HEK293T (cell line): ENCODE measurements at regions not wholly inside any gene's neighbourhood (a gene's known extent, or its start where the extent isn't known, plus 50 kb on each side); places are given as distances from the start of the nearest gene placed in this dataset.

Source experiments
- CTCF ChIA-PET: fragments of 350-600 bp; formaldehyde crosslinking; extraction: SDS; loops from one replicate; lab custom pipeline; 2021; ENCODE audit warnings: antibody characterized with exemption, inconsistent platforms; lab: Yijun Ruan, JAX
- POLR2A ChIA-PET: fragments of 350-600 bp; formaldehyde crosslinking; extraction: SDS; loops from one replicate; lab custom pipeline; 2020; ENCODE audit warnings: antibody characterized with exemption, inconsistent platforms; lab: Yijun Ruan, JAX
- DNase-seq: peaks from one replicate; pipeline ENCODE4 v3.0.0; 2012; ENCODE audit warnings: mixed read lengths; ENCODE audit errors: extremely low spot score
- ARNT ChIP-seq: fragments of 450-650 bp; IDR thresholded peaks from 2 replicates; pipeline ENCODE4 v1.6.1; 2017; ENCODE audit warnings: mild to moderate bottlenecking
- BHLHE40 ChIP-seq: fragments of 450-650 bp; IDR thresholded peaks from 2 replicates; pipeline ENCODE4 v1.6.1; 2016; ENCODE audit warnings: mild to moderate bottlenecking, moderate library complexity, borderline replicate concordance
- CTBP1 ChIP-seq: fragments of 450-650 bp; IDR thresholded peaks from 2 replicates; pipeline ENCODE4 v1.6.1; 2016; ENCODE audit warnings: borderline replicate concordance
- ELF4 ChIP-seq: fragments of 450-650 bp; IDR thresholded peaks from 2 replicates; pipeline ENCODE4 v1.6.1; 2017; ENCODE audit warnings: antibody characterized with exemption
- FOXA1 ChIP-seq: fragments of 450-650 bp; IDR thresholded peaks from 2 replicates; pipeline ENCODE4 v1.6.1; 2016; ENCODE audit warnings: mild to moderate bottlenecking
- FOXK2 ChIP-seq: fragments of 450-650 bp; IDR thresholded peaks from 2 replicates; pipeline ENCODE4 v1.6.1; 2016; ENCODE audit warnings: mild to moderate bottlenecking
- FOXM1 ChIP-seq: fragments of 450-650 bp; IDR thresholded peaks from 2 replicates; pipeline ENCODE4 v1.6.1; 2017; ENCODE audit warnings: mild to moderate bottlenecking, borderline replicate concordance
- HDGF ChIP-seq: fragments of 450-650 bp; IDR thresholded peaks from 2 replicates; pipeline ENCODE4 v1.6.1; 2017; ENCODE audit warnings: antibody characterized with exemption, borderline replicate concordance
- L3MBTL2 ChIP-seq: fragments of 450-650 bp; conservative IDR thresholded peaks from 2 replicates; pipeline ENCODE4 v1.6.1; 2016; ENCODE audit warnings: mild to moderate bottlenecking
- LEF1 ChIP-seq: fragments of 450-650 bp; IDR thresholded peaks from 2 replicates; pipeline ENCODE4 v1.6.1; 2017; ENCODE audit warnings: mild to moderate bottlenecking, borderline replicate concordance
- NFRKB ChIP-seq: fragments of 450-650 bp; IDR thresholded peaks from 2 replicates; pipeline ENCODE4 v1.6.1; 2016; ENCODE audit warnings: mild to moderate bottlenecking, moderate library complexity
- PKNOX1 ChIP-seq: fragments of 450-650 bp; IDR thresholded peaks from 2 replicates; pipeline ENCODE4 v1.6.1; 2016
- SP1 ChIP-seq: fragments of 450-650 bp; IDR thresholded peaks from 2 replicates; pipeline ENCODE4 v1.6.1; 2017
- SUZ12 ChIP-seq: fragments of 450-650 bp; IDR thresholded peaks from 2 replicates; pipeline ENCODE4 v1.6.1; 2016; ENCODE audit warnings: mild to moderate bottlenecking
- TARDBP ChIP-seq: fragments of 450-650 bp; IDR thresholded peaks from 2 replicates; pipeline ENCODE4 v1.6.1; 2016
- ZNF384 ChIP-seq: fragments of 450-650 bp; IDR thresholded peaks from 2 replicates; pipeline ENCODE4 v1.6.1; 2016

GRCh38 chr9:20212806-20213205 is 409.5 kb downstream of the MLLT3 start:
- TF ChIP-seq SP1 (no peak), FOXA1 (no peak), SUZ12 (no peak), PKNOX1 (no peak), ARNT (no peak), FOXM1 (no peak), ZNF384 (no peak), L3MBTL2 (no peak), BHLHE40 (no peak), LEF1 (no peak), FOXK2 (no peak), HDGF (no peak), TARDBP (no peak), NFRKB (no peak), ELF4 (no peak), CTBP1 (no peak)
- CTCF ChIA-PET, result no interaction called here

GRCh38 chr9:20209391-20210340 is 412.6 kb downstream of the MLLT3 start:
- CTCF ChIA-PET, result no interaction called here
- TF ChIP-seq TARDBP (no peak), HDGF (no peak), L3MBTL2 (no peak), FOXK2 (no peak), ELF4 (no peak), NFRKB (no peak)
- DNase-seq, result no peak
- POLR2A ChIA-PET, result no interaction called here

More at GRCh38 chr9:20212806-20213205, 409.5 kb downstream of the MLLT3 start:
- no peak for DNase-seq
- POLR2A ChIA-PET, result no interaction called here

- CTCF ChIA-PET, result no interaction called here
- POLR2A ChIA-PET, result no interaction called here
- TF ChIP-seq PKNOX1, result peak; percentile 92
- no peak for TF ChIP-seq TARDBP
- no peak for DNase-seq
Observed at GRCh38 chr9:20208961-20209371, 413.3 kb downstream of the MLLT3 start.

GRCh38 chr9:20208226-20208625 is 414.1 kb downstream of the MLLT3 start:
- DNase-seq, result no peak
- ChIA-PET CTCF (no interaction called here), POLR2A (no interaction called here)
- TF ChIP-seq BHLHE40 (no peak), CTBP1 (no peak), FOXA1 (no peak), TARDBP (no peak), SUZ12 (no peak), NFRKB (no peak), ZNF384 (no peak), ELF4 (no peak), FOXM1 (no peak), ARNT (no peak), HDGF (no peak), FOXK2 (no peak), L3MBTL2 (no peak), PKNOX1 (no peak)

GRCh38 chr9:20207176-20207575 is 415.1 kb downstream of the MLLT3 start:
- ChIA-PET POLR2A (no interaction called here), CTCF (no interaction called here)
- no peak for TF ChIP-seq LEF1
- TF ChIP-seq BHLHE40, result no peak
- no peak for TF ChIP-seq L3MBTL2
- no peak for TF ChIP-seq SUZ12
- no peak for TF ChIP-seq HDGF
- TF ChIP-seq ELF4, result no peak
- DNase-seq, result no peak

- CTCF ChIA-PET, result no interaction called here
- no peak for DNase-seq
- TF ChIP-seq SUZ12, result no peak
- no peak for TF ChIP-seq L3MBTL2
- no peak for TF ChIP-seq ARNT
- TF ChIP-seq ZNF384, result no peak
- TF ChIP-seq NFRKB, result no peak
- TF ChIP-seq BHLHE40, result no peak
- no peak for TF ChIP-seq SP1
- TF ChIP-seq CTBP1, result no peak
- no peak for TF ChIP-seq HDGF
- no peak for TF ChIP-seq FOXK2
- no peak for TF ChIP-seq FOXA1
- TF ChIP-seq LEF1, result no peak
- no peak for TF ChIP-seq ELF4
- no peak for TF ChIP-seq PKNOX1
- TF ChIP-seq FOXM1, result no peak
- TF ChIP-seq TARDBP, result no peak
- POLR2A ChIA-PET, result no interaction called here
Observed at GRCh38 chr9:20205821-20206220, 416.5 kb downstream of the MLLT3 start.
